Anterior cingulate cortex (tissue), 58 donors: ENCODE measurements at regions not wholly inside any gene's neighbourhood (a gene's known extent, or its start where the extent isn't known, plus 50 kb on each side); places are given as distances from the start of the nearest gene placed in this dataset.

ENCODE experiments used
- DNase-seq, 58 donors: peaks; one replicate each; lab custom pipeline; 2025; lab: John Stamatoyannopoulos, UW

- no peak for DNase-seq
Measured at GRCh38 chr3:43865351-43865750, 174.6 kb downstream of the ABHD5 start.

- DNase-seq: no peak
Measured at GRCh38 chr3:43865887-43866528, 175.3 kb downstream of the ABHD5 start.

- DNase-seq: no peak
Measured at GRCh38 chr3:43866529-43867353, 176.0 kb downstream of the ABHD5 start.

GRCh38 chr3:43867436-43868072 lies 176.8 kb downstream of the ABHD5 start:
- DNase-seq: peak in 1 of 58 donors; percentile 11

- no peak for DNase-seq
Measured at GRCh38 chr3:43869491-43869890, 178.8 kb downstream of the ABHD5 start.

- peak in 21 of 58 donors; percentile 6 to 66 (median 35) for DNase-seq
Measured at GRCh38 chr3:43870120-43870519, 179.4 kb downstream of the ABHD5 start.

- no peak for DNase-seq
Measured at GRCh38 chr3:43870844-43871626, 180.3 kb downstream of the ABHD5 start.

- DNase-seq: no peak
Measured at GRCh38 chr3:43871627-43872245, 181.0 kb downstream of the ABHD5 start.

- DNase-seq: peak in 1 of 58 donors; percentile 12
Measured at GRCh38 chr3:43872301-43872700, 181.6 kb downstream of the ABHD5 start.

- peak in 27 of 58 donors; percentile 4 to 71 (median 30) for DNase-seq
Measured at GRCh38 chr3:43872901-43873300, 182.2 kb downstream of the ABHD5 start.

- no peak for DNase-seq
Measured at GRCh38 chr3:43873723-43874122, 183.0 kb downstream of the ABHD5 start.

GRCh38 chr3:43874290-43874689 lies 183.6 kb downstream of the ABHD5 start:
- DNase-seq: no peak

GRCh38 chr3:43874731-43875130 lies 184.0 kb downstream of the ABHD5 start:
- no peak for DNase-seq

- DNase-seq: no peak
Measured at GRCh38 chr3:43876648-43877047, 185.9 kb downstream of the ABHD5 start.

- DNase-seq: no peak
Measured at GRCh38 chr3:43879166-43879565, 188.4 kb downstream of the ABHD5 start.

GRCh38 chr3:43882976-43883680 lies 192.4 kb downstream of the ABHD5 start:
- DNase-seq: no peak

GRCh38 chr3:43883729-43884396 lies 193.1 kb downstream of the ABHD5 start:
- peak in 7 of 58 donors; percentile 7 to 32 (median 10) for DNase-seq

GRCh38 chr3:43884581-43884980 lies 193.8 kb downstream of the ABHD5 start:
- DNase-seq: no peak
